Lower leg skin (tissue), 4 donors: ENCODE measurements at regions not wholly inside any gene's neighbourhood (a gene's known extent, or its start where the extent isn't known, plus 50 kb on each side); places are given as distances from the start of the nearest gene placed in this dataset.

Source experiments
- DNase-seq, 2 donors: peaks; one replicate each; pipeline ENCODE4 v3.0.0-alpha.2; 2019; ENCODE audit warnings: low spot score in 2 of 2
- H3K4me3 ChIP-seq: fragments of 200-600 bp; sonication (generic); 2 replicates; pipeline ENCODE4 v1.5.1; 2017; ENCODE audit warnings: mild to moderate bottlenecking, low read depth; ENCODE audit not compliant: poor library complexity, severe bottlenecking
- POLR2A ChIP-seq, 2 donors: fragments of 450-650 bp; IDR thresholded peaks; one replicate each; pipeline ENCODE4 v1.6.1; 2016 to 2017; ENCODE audit warnings: antibody characterized with exemption in 2 of 2, mild to moderate bottlenecking in 1 of 2, moderate library complexity in 1 of 2
- WGBS, 2 donors: methylation state at CpG; one replicate each; pipeline ENCODE4 v1.1.5; 2018; 5-methylcytosine and 5-hydroxymethylcytosine counted together
- intact Hi-C: fragments of 100-400 bp; cut with DNase I; formaldehyde crosslinking; loops from one replicate; pipeline ENCODE4 v1.15.0; 2023; ENCODE audit warnings: low total_unique reads
- TF ChIP-seq, protein P1 (sequence below), 3 donors: fragments of 450-650 bp; IDR thresholded peaks; one replicate each; pipeline ENCODE4 v1.5.1; 2016; ENCODE audit warnings: antibody characterized with exemption in 3 of 3, mild to moderate bottlenecking in 3 of 3, moderate library complexity in 2 of 3

- intact Hi-C loops = no loop called here
- no peak for DNase-seq
- H3K4me3 ChIP-seq = no peak overlapping the region
- 82 to 85% methylated on average over 12 of the region's 12 CpGs for WGBS, 2 donors
- TF ChIP-seq, protein P1, sequence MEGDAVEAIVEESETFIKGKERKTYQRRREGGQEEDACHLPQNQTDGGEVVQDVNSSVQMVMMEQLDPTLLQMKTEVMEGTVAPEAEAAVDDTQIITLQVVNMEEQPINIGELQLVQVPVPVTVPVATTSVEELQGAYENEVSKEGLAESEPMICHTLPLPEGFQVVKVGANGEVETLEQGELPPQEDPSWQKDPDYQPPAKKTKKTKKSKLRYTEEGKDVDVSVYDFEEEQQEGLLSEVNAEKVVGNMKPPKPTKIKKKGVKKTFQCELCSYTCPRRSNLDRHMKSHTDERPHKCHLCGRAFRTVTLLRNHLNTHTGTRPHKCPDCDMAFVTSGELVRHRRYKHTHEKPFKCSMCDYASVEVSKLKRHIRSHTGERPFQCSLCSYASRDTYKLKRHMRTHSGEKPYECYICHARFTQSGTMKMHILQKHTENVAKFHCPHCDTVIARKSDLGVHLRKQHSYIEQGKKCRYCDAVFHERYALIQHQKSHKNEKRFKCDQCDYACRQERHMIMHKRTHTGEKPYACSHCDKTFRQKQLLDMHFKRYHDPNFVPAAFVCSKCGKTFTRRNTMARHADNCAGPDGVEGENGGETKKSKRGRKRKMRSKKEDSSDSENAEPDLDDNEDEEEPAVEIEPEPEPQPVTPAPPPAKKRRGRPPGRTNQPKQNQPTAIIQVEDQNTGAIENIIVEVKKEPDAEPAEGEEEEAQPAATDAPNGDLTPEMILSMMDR (IDR thresholded peaks at IDR 0.05) = no peak
- TF ChIP-seq POLR2A (IDR thresholded peaks at IDR 0.05) = no peak
These were observed 605.7 kb downstream of the TYW1 start for GRCh38 chr7:67602246-67602887.

DNA sequence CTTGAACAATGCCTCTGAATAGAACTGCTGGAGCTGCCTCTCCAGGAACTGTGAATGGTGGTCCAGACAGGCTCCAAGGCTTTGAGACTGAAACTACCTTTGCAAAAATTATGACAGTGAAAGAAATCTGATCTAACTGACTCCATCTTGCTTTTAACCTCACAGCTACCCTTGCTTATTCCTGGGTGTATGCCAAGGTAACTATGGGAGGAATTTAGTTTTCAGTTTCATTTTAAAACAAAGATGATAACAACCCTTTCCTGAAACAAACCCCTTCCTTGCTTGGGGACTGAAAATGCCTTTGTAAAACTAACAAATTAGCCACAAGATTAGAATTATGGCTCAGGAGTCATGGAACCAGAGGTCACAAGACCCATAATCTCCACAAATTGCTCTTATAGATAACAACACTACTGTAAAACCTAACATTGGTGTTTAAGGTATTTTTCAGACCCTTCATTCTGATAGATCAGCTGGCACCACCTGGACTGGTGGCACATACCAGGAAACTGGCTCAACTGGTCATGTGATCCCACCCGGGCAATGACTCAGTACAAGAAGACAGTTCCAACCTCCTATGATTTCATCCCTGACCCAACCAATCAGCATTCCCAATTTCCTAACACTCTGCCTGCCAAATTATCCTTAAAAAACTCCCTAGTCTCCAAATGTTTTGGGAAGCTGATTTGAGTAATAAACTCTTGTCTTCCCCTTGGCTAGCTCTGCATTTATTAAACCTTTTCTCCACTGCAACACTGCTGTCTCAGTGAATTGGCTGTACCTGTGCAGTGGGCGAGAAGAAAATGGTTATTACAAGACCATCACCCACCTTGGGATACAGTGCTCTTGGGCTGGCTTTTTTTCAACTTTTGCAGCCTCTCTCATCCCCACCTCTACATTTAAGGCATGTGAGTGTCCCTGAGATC lies 608.1 kb downstream of the TYW1 start:
- 65 to 73% methylated on average over 2 of the region's 2 CpGs for WGBS, 2 donors
- intact Hi-C loops = no loop called here
- no peak for TF ChIP-seq POLR2A (IDR thresholded peaks at IDR 0.05)
- TF ChIP-seq, protein P1 (IDR thresholded peaks at IDR 0.05) = no peak
- no peak overlapping the region for H3K4me3 ChIP-seq
- no peak for DNase-seq

GRCh38 chr7:67608806-67609205 lies 612.2 kb downstream of the TYW1 start:
- no peak for TF ChIP-seq POLR2A (IDR thresholded peaks at IDR 0.05)
- TF ChIP-seq, protein P1 (IDR thresholded peaks at IDR 0.05) = no peak
- intact Hi-C loops = no loop called here
- 84 to 94% methylated on average over 3 of the region's 3 CpGs for WGBS, 2 donors
- no peak overlapping the region for H3K4me3 ChIP-seq
- DNase-seq = no peak

DNA sequence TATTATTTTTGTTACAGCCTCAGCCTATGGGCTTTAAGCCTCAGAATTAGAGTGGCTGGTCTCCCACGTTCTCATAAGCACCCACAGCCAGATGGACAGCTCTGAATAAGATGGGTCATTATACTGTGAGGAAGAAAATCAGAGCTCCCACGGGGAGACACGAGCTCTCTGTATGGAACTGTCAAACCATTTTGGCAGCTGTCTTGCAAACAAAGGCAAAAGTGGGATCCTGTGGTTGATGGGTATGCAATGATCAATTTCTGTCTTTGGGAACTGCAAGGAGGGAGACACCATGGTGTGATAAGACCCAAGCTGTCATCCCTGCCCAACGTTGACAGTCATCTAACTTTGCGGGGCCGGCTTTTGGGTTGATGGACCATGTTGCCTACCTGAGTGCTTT lies 614.3 kb downstream of the TYW1 start:
- 79 to 81% methylated on average over 6 of the region's 6 CpGs for WGBS, 2 donors
- intact Hi-C loops = no loop called here
- no peak overlapping the region for H3K4me3 ChIP-seq
- TF ChIP-seq, protein P1 (IDR thresholded peaks at IDR 0.05) = no peak
- TF ChIP-seq POLR2A (IDR thresholded peaks at IDR 0.05) = no peak
- DNase-seq = no peak

- no peak overlapping the region for H3K4me3 ChIP-seq
- TF ChIP-seq, protein P1 (IDR thresholded peaks at IDR 0.05) = no peak
- no peak for TF ChIP-seq POLR2A (IDR thresholded peaks at IDR 0.05)
- intact Hi-C loops = no loop called here
- DNase-seq = no peak
- 57 to 63% methylated on average over 2 of the region's 2 CpGs for WGBS, 2 donors
These were observed 618.2 kb downstream of the TYW1 start for GRCh38 chr7:67614843-67615242.
